GM23338 (cell line): ENCODE measurements at regions not wholly inside any gene's neighbourhood (a gene's known extent, or its start where the extent isn't known, plus 50 kb on each side); places are given as distances from the start of the nearest gene placed in this dataset.

Experiments used
- ATAC-seq: fragments of 200-7000 bp; cut with Tn5 transposase; 3 replicates; pipeline ENCODE4 v1.9.1; 2020
- DNase-seq: peaks from one replicate; pipeline ENCODE4 v3.0.0-alpha.2; 2015; ENCODE audit warnings: low spot score
- H2AFZ ChIP-seq: fragments of 200-600 bp; sonication (generic); 2 replicates; pipeline ENCODE4 v1.8.0; 2016; ENCODE audit warnings: antibody characterized with exemption, mild to moderate bottlenecking, moderate library complexity
- H3F3A ChIP-seq: fragments of 200-600 bp; sonication (generic); replicated peaks from 2 replicates; pipeline ENCODE4 v1.8.0; 2017; ENCODE audit warnings: antibody characterized with exemption, mixed run types, low read depth
- H3K27ac ChIP-seq: fragments of 200-600 bp; sonication (generic); 2 replicates; pipeline ENCODE4 v1.6.1; 2016; ENCODE audit warnings: low read depth
- H3K27me3 ChIP-seq: fragments of 200-600 bp; sonication (generic); 2 replicates; pipeline ENCODE4 v1.8.0; 2016; ENCODE audit warnings: mild to moderate bottlenecking, mixed run types, moderate library complexity; ENCODE audit not compliant: insufficient read depth
- H3K36me3 ChIP-seq: fragments of 200-600 bp; sonication (generic); 2 replicates; pipeline ENCODE4 v1.8.0; 2016; ENCODE audit warnings: mild to moderate bottlenecking; ENCODE audit not compliant: insufficient read depth
- H3K4me1 ChIP-seq: fragments of 200-600 bp; sonication (generic); 2 replicates; pipeline ENCODE4 v1.8.0; 2016; ENCODE audit warnings: mild to moderate bottlenecking, moderate library complexity; ENCODE audit not compliant: insufficient read depth
- H3K4me2 ChIP-seq: fragments of 200-600 bp; sonication (generic); 2 replicates; pipeline ENCODE4 v1.7.1; 2017; ENCODE audit warnings: mixed run types
- H3K4me3 ChIP-seq: fragments of 200-600 bp; sonication (generic); 2 replicates; pipeline ENCODE4 v1.6.1; 2016; ENCODE audit warnings: mixed run types
- H3K79me2 ChIP-seq: fragments of 200-600 bp; sonication (generic); replicated peaks from 2 replicates; pipeline ENCODE4 v1.8.0; 2017; ENCODE audit warnings: mild to moderate bottlenecking; ENCODE audit not compliant: insufficient read depth
- H3K9me2 ChIP-seq: fragments of 200-600 bp; sonication (generic); 2 replicates; pipeline ENCODE4 v1.8.0; 2017; ENCODE audit not compliant: insufficient read depth
- H4K20me1 ChIP-seq: fragments of 200-600 bp; sonication (generic); replicated peaks from 2 replicates; pipeline ENCODE4 v1.8.0; 2017; ENCODE audit warnings: mild to moderate bottlenecking; ENCODE audit not compliant: insufficient read depth
- H3K27ac Mint-ChIP-seq: 2 replicates; pipeline ENCODE4 v1.8.0; 2020; ENCODE audit warnings: inconsistent platforms, mild to moderate bottlenecking, moderate library complexity, mixed read lengths
- H3K27me3 Mint-ChIP-seq: 3 replicates; pipeline ENCODE4 v1.8.0; 2022; ENCODE audit warnings: low read depth, mild to moderate bottlenecking, moderate library complexity, mixed read lengths, inconsistent platforms; ENCODE audit not compliant: insufficient read depth, poor library complexity
- H3K36me3 Mint-ChIP-seq: 3 replicates; pipeline ENCODE4 v1.8.0; 2021; ENCODE audit warnings: low read depth, mild to moderate bottlenecking, inconsistent platforms, moderate library complexity, mixed read lengths
- H3K4me1 Mint-ChIP-seq: 3 replicates; pipeline ENCODE4 v1.8.0; 2020; ENCODE audit warnings: mild to moderate bottlenecking, inconsistent platforms, mixed read lengths
- H3K4me3 Mint-ChIP-seq: 3 replicates; pipeline ENCODE4 v1.8.0; 2021; ENCODE audit warnings: moderate library complexity, mild to moderate bottlenecking, inconsistent platforms, mixed read lengths
- H3K9me3 Mint-ChIP-seq: 3 replicates; pipeline ENCODE4 v1.8.0; 2020; ENCODE audit warnings: moderate library complexity, mild to moderate bottlenecking, inconsistent platforms, mixed read lengths
- ETS1 ChIP-seq: IDR thresholded peaks from 2 replicates; pipeline ENCODE4 v1.6.1; 2016; ENCODE audit warnings: antibody characterized with exemption
- EZH2 ChIP-seq: fragments of 200-600 bp; sonication (generic); IDR thresholded peaks from one replicate; pipeline ENCODE4 v1.8.0; 2017; ENCODE audit warnings: antibody characterized with exemption, mild to moderate bottlenecking, low read depth; ENCODE audit not compliant: unreplicated experiment
- EZH2phosphoT487 ChIP-seq: fragments of 200-600 bp; sonication (generic); IDR thresholded peaks from one replicate; pipeline ENCODE4 v1.8.1; 2018; ENCODE audit warnings: antibody characterized with exemption; ENCODE audit not compliant: unreplicated experiment
- JUNB ChIP-seq: IDR thresholded peaks from one replicate; pipeline ENCODE4 v1.6.1; 2016; ENCODE audit warnings: antibody characterized with exemption; ENCODE audit not compliant: unreplicated experiment
- ZNF114 ChIP-seq: fragments of 250-450 bp; sonication (Bioruptor Pico); IDR thresholded peaks from 2 replicates; pipeline ENCODE4 v1.5.0; 2020; ENCODE audit warnings: mild to moderate bottlenecking, moderate library complexity
- TF ChIP-seq, protein P1 (sequence below): fragments of 250-450 bp; sonication (Bioruptor Pico); IDR thresholded peaks from 2 replicates; pipeline ENCODE4 v1.5.0; 2020; ENCODE audit warnings: mild to moderate bottlenecking, moderate library complexity

GRCh38 chr3:176570992-176571391 lies 626.3 kb downstream of the TBL1XR1 start:
- no peak for DNase-seq

More at GRCh38 chr3:176570992-176571391, 626.3 kb downstream of the TBL1XR1 start:
- Histone ChIP-seq H2AFZ (no peak overlapping the region), H3K79me2 (no peaks in the 10 kb centered on the region), H3K27me3 (no peaks in the 10 kb centered on the region), H3K4me3 (no peak overlapping the region), H3K9me2 (no peaks in the 10 kb centered on the region), H3K27ac (no peak overlapping the region), H3K4me1 (peaks cover 12% of the 10 kb centered on the region), H3K36me3 (no peaks in the 10 kb centered on the region), H3F3A (no peaks in the 10 kb centered on the region), H4K20me1 (no peaks in the 10 kb centered on the region), H3K4me2 (no peak overlapping the region)
- Mint-ChIP-seq H3K4me3 (no peak overlapping the region), H3K4me1 (peaks cover 12% of the 10 kb centered on the region), H3K36me3 (no peaks in the 10 kb centered on the region), H3K27me3 (peaks cover 3% of the 10 kb centered on the region), H3K27ac (no peak overlapping the region), H3K9me3 (no peaks in the 10 kb centered on the region)
- no peak for TF ChIP-seq ETS1
- no peak for TF ChIP-seq EZH2phosphoT487
- no peak for TF ChIP-seq EZH2
- TF ChIP-seq, protein P1, sequence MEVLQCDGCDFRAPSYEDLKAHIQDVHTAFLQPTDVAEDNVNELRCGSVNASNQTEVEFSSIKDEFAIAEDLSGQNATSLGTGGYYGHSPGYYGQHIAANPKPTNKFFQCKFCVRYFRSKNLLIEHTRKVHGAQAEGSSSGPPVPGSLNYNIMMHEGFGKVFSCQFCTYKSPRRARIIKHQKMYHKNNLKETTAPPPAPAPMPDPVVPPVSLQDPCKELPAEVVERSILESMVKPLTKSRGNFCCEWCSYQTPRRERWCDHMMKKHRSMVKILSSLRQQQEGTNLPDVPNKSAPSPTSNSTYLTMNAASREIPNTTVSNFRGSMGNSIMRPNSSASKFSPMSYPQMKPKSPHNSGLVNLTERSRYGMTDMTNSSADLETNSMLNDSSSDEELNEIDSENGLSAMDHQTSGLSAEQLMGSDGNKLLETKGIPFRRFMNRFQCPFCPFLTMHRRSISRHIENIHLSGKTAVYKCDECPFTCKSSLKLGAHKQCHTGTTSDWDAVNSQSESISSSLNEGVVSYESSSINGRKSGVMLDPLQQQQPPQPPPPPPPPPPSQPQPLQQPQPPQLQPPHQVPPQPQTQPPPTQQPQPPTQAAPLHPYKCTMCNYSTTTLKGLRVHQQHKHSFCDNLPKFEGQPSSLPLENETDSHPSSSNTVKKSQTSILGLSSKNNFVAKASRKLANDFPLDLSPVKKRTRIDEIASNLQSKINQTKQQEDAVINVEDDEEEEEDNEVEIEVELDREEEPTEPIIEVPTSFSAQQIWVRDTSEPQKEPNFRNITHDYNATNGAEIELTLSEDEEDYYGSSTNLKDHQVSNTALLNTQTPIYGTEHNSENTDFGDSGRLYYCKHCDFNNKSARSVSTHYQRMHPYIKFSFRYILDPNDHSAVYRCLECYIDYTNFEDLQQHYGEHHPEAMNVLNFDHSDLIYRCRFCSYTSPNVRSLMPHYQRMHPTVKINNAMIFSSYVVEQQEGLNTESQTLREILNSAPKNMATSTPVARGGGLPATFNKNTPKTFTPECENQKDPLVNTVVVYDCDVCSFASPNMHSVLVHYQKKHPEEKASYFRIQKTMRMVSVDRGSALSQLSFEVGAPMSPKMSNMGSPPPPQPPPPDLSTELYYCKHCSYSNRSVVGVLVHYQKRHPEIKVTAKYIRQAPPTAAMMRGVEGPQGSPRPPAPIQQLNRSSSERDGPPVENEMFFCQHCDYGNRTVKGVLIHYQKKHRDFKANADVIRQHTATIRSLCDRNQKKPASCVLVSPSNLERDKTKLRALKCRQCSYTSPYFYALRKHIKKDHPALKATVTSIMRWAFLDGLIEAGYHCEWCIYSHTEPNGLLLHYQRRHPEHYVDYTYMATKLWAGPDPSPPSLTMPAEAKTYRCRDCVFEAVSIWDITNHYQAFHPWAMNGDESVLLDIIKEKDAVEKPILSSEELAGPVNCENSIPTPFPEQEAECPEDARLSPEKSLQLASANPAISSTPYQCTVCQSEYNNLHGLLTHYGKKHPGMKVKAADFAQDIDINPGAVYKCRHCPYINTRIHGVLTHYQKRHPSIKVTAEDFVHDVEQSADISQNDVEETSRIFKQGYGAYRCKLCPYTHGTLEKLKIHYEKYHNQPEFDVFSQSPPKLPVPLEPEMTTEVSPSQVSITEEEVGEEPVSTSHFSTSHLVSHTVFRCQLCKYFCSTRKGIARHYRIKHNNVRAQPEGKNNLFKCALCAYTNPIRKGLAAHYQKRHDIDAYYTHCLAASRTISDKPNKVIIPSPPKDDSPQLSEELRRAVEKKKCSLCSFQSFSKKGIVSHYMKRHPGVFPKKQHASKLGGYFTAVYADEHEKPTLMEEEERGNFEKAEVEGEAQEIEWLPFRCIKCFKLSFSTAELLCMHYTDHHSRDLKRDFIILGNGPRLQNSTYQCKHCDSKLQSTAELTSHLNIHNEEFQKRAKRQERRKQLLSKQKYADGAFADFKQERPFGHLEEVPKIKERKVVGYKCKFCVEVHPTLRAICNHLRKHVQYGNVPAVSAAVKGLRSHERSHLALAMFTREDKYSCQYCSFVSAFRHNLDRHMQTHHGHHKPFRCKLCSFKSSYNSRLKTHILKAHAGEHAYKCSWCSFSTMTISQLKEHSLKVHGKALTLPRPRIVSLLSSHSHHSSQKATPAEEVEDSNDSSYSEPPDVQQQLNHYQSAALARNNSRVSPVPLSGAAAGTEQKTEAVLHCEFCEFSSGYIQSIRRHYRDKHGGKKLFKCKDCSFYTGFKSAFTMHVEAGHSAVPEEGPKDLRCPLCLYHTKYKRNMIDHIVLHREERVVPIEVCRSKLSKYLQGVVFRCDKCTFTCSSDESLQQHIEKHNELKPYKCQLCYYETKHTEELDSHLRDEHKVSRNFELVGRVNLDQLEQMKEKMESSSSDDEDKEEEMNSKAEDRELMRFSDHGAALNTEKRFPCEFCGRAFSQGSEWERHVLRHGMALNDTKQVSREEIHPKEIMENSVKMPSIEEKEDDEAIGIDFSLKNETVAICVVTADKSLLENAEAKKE (CRISPR knock-in tag): no peak
- TF ChIP-seq JUNB: no peak
- TF ChIP-seq ZNF114: no peak
- no peak for ATAC-seq
